ENCODE measurements at regions not wholly inside any gene's neighbourhood (a gene's known extent, or its start where the extent isn't known, plus 50 kb on each side); places are given as distances from the start of the nearest gene placed in this dataset.
A peak's percentile ranks its signal among the peaks of the same experiment; 100 is the strongest.
"Not testable (repeated sequence)": the region's sequence is repeated elsewhere in the genome, so short reads cannot be mapped to it uniquely, and the experiment has no call there.

GRCh38 chr16:88264641-88265285, 118.0 kb upstream of the ZNF469 start:
- peak overlapping the region; percentile 100 for H2BK12ac ChIP-seq (ENCODE audit: low read length in 2 of 2)
- H3K27me3 ChIP-seq (ENCODE audit: control insufficient read depth in 1 of 2, insufficient read depth in 1 of 2, low read length in 2 of 2): no peaks in the 10 kb centered on the region
- no peak overlapping the region for H2AFZ ChIP-seq (ENCODE audit: low read depth, low read length)
- 45% methylated on average over 22 of the region's 30 CpGs for WGBS
- H4K8ac ChIP-seq (ENCODE audit: low read length): peak overlapping the region; percentile 88
- H3K4me1 ChIP-seq (ENCODE audit: control insufficient read depth, insufficient read depth, low read depth, low read length): peaks cover 41% of the 10 kb centered on the region
- H2BK120ac ChIP-seq (ENCODE audit: low read depth, low read length): peak overlapping the region; percentile 65
- DNase-seq: peak; percentile 98
- H3K36me3 ChIP-seq (ENCODE audit: control insufficient read depth in 1 of 2, insufficient read depth in 2 of 2, low read depth in 1 of 2, low read length in 2 of 2): no peaks in the 10 kb centered on the region
- peak overlapping the region in 1 of 2 experiments; percentile 59 for H3K4me3 ChIP-seq (ENCODE audit: insufficient read depth in 1 of 2, low read depth in 1 of 2, low read length in 2 of 2)
- H3K4me2 ChIP-seq (ENCODE audit: low read length, poor library complexity, severe bottlenecking): no peak overlapping the region
- no peaks in the 10 kb centered on the region for H3K79me1 ChIP-seq (replicated peaks; ENCODE audit: low read length, poor library complexity, severe bottlenecking)
- H3K27ac ChIP-seq (ENCODE audit: low read length, poor library complexity, severe bottlenecking): no peak overlapping the region
- peak overlapping the region in 1 of 2 experiments; percentile 97 for H3K23ac ChIP-seq (ENCODE audit: low read length in 2 of 2)
- peak overlapping the region; percentile 60 for H3K9ac ChIP-seq (ENCODE audit: low read length)
- peak overlapping the region; percentile 98 for H2BK15ac ChIP-seq (ENCODE audit: low read depth, poor library complexity, severe bottlenecking)
- H4K91ac ChIP-seq (ENCODE audit: low read length): peak overlapping the region; percentile 100
- H3K4ac ChIP-seq (ENCODE audit: low read depth in 1 of 2, low read length in 2 of 2): peak overlapping the region; percentile 99 to 100
- H2BK5ac ChIP-seq (ENCODE audit: low read depth, low read length, poor library complexity, severe bottlenecking): peak overlapping the region; percentile 46
- H2AK5ac ChIP-seq (ENCODE audit: low read length, severe bottlenecking): peak overlapping the region; percentile 97
- no peaks in the 10 kb centered on the region for H3K9me3 ChIP-seq (ENCODE audit: control insufficient read depth, low read length)
- H3K18ac ChIP-seq (ENCODE audit: low read depth in 1 of 2, low read length in 2 of 2): peak overlapping the region; percentile 99 to 100
- peak overlapping the region in 1 of 2 experiments; percentile 100 for H3K14ac ChIP-seq (ENCODE audit: low read length in 2 of 2)

- H4K8ac ChIP-seq (ENCODE audit: low read length): peak overlapping the region; percentile 92
- H3K4me3 ChIP-seq (ENCODE audit: insufficient read depth in 1 of 2, low read depth in 1 of 2, low read length in 2 of 2); H3K27ac ChIP-seq (ENCODE audit: low read length, poor library complexity, severe bottlenecking); H3K36me3 ChIP-seq (ENCODE audit: control insufficient read depth in 1 of 2, insufficient read depth in 2 of 2, low read depth in 1 of 2, low read length in 2 of 2); H3K23ac ChIP-seq (ENCODE audit: low read length in 2 of 2); DNase-seq; H3K27me3 ChIP-seq (ENCODE audit: control insufficient read depth in 1 of 2, insufficient read depth in 1 of 2, low read length in 2 of 2); H2BK5ac ChIP-seq (ENCODE audit: low read depth, low read length, poor library complexity, severe bottlenecking); H3K9me3 ChIP-seq (ENCODE audit: control insufficient read depth, low read length); H3K4me2 ChIP-seq (ENCODE audit: low read length, poor library complexity, severe bottlenecking); H3K79me1 ChIP-seq (replicated peaks; ENCODE audit: low read length, poor library complexity, severe bottlenecking); H2AFZ ChIP-seq (ENCODE audit: low read depth, low read length): not testable (repeated sequence)
- peak overlapping the region; percentile 93 for H4K91ac ChIP-seq (ENCODE audit: low read length)
- WGBS: 73% methylated on average over 19 of the region's 25 CpGs
- peak overlapping the region; percentile 63 to 97 for H3K18ac ChIP-seq (ENCODE audit: low read depth in 1 of 2, low read length in 2 of 2)
- peak overlapping the region in 1 of 2 experiments; percentile 80 for H3K14ac ChIP-seq (ENCODE audit: low read length in 2 of 2)
- H2AK5ac ChIP-seq (ENCODE audit: low read length, severe bottlenecking): peak overlapping the region; percentile 15
- peak overlapping the region; percentile 38 to 49 for H3K4ac ChIP-seq (ENCODE audit: low read depth in 1 of 2, low read length in 2 of 2)
- peak overlapping the region; percentile 55 for H2BK15ac ChIP-seq (ENCODE audit: low read depth, poor library complexity, severe bottlenecking)
- H2BK120ac ChIP-seq (ENCODE audit: low read depth, low read length): peak overlapping the region; percentile 87
- peak overlapping the region; percentile 84 to 99 for H2BK12ac ChIP-seq (ENCODE audit: low read length in 2 of 2)
- H3K4me1 ChIP-seq (ENCODE audit: control insufficient read depth, insufficient read depth, low read depth, low read length): peaks cover 41% of the 10 kb centered on the region
- peak overlapping the region; percentile 60 for H3K9ac ChIP-seq (ENCODE audit: low read length)
Observed at GRCh38 chr16:88265286-88265938, 117.3 kb upstream of the ZNF469 start.

GRCh38 chr16:88266036-88266435, 116.7 kb upstream of the ZNF469 start:
- peak overlapping the region; percentile 93 for H4K91ac ChIP-seq (ENCODE audit: low read length)
- peak overlapping the region in 1 of 2 experiments; percentile 80 for H3K14ac ChIP-seq (ENCODE audit: low read length in 2 of 2)
- not testable (repeated sequence) for H3K27me3 ChIP-seq (ENCODE audit: control insufficient read depth in 1 of 2, insufficient read depth in 1 of 2, low read length in 2 of 2); H3K9me3 ChIP-seq (ENCODE audit: control insufficient read depth, low read length); H3K9ac ChIP-seq (ENCODE audit: low read length); H3K79me1 ChIP-seq (replicated peaks; ENCODE audit: low read length, poor library complexity, severe bottlenecking); H2BK5ac ChIP-seq (ENCODE audit: low read depth, low read length, poor library complexity, severe bottlenecking); H2AFZ ChIP-seq (ENCODE audit: low read depth, low read length); H3K23ac ChIP-seq (ENCODE audit: low read length in 2 of 2); H3K36me3 ChIP-seq (ENCODE audit: control insufficient read depth in 1 of 2, insufficient read depth in 2 of 2, low read depth in 1 of 2, low read length in 2 of 2); DNase-seq; H3K4me3 ChIP-seq (ENCODE audit: insufficient read depth in 1 of 2, low read depth in 1 of 2, low read length in 2 of 2); H3K27ac ChIP-seq (ENCODE audit: low read length, poor library complexity, severe bottlenecking); H3K4me2 ChIP-seq (ENCODE audit: low read length, poor library complexity, severe bottlenecking)
- H2BK120ac ChIP-seq (ENCODE audit: low read depth, low read length): peak overlapping the region; percentile 87
- peak overlapping the region; percentile 55 for H2BK15ac ChIP-seq (ENCODE audit: low read depth, poor library complexity, severe bottlenecking)
- 93% methylated on average over 8 of the region's 12 CpGs for WGBS
- H2AK5ac ChIP-seq (ENCODE audit: low read length, severe bottlenecking): peak overlapping the region; percentile 12
- peaks cover 39% of the 10 kb centered on the region for H3K4me1 ChIP-seq (ENCODE audit: control insufficient read depth, insufficient read depth, low read depth, low read length)
- H2BK12ac ChIP-seq (ENCODE audit: low read length in 2 of 2): peak overlapping the region; percentile 84 to 99
- peak overlapping the region; percentile 38 to 49 for H3K4ac ChIP-seq (ENCODE audit: low read depth in 1 of 2, low read length in 2 of 2)
- peak overlapping the region; percentile 54 for H4K8ac ChIP-seq (ENCODE audit: low read length)
- H3K18ac ChIP-seq (ENCODE audit: low read depth in 1 of 2, low read length in 2 of 2): peak overlapping the region; percentile 63 to 97

- peak overlapping the region; percentile 89 for H2BK15ac ChIP-seq (ENCODE audit: low read depth, poor library complexity, severe bottlenecking)
- peak overlapping the region; percentile 84 to 97 for H2BK12ac ChIP-seq (ENCODE audit: low read length in 2 of 2)
- not testable (repeated sequence) for H3K36me3 ChIP-seq (ENCODE audit: control insufficient read depth in 1 of 2, insufficient read depth in 2 of 2, low read depth in 1 of 2, low read length in 2 of 2); H3K9ac ChIP-seq (ENCODE audit: low read length); H4K8ac ChIP-seq (ENCODE audit: low read length); H3K4me2 ChIP-seq (ENCODE audit: low read length, poor library complexity, severe bottlenecking); H3K27ac ChIP-seq (ENCODE audit: low read length, poor library complexity, severe bottlenecking); DNase-seq; H3K79me1 ChIP-seq (replicated peaks; ENCODE audit: low read length, poor library complexity, severe bottlenecking); H3K4me3 ChIP-seq (ENCODE audit: insufficient read depth in 1 of 2, low read depth in 1 of 2, low read length in 2 of 2); H3K23ac ChIP-seq (ENCODE audit: low read length in 2 of 2); H3K27me3 ChIP-seq (ENCODE audit: control insufficient read depth in 1 of 2, insufficient read depth in 1 of 2, low read length in 2 of 2); H2AFZ ChIP-seq (ENCODE audit: low read depth, low read length); H3K9me3 ChIP-seq (ENCODE audit: control insufficient read depth, low read length); H2BK5ac ChIP-seq (ENCODE audit: low read depth, low read length, poor library complexity, severe bottlenecking)
- peak overlapping the region; percentile 54 to 85 for H3K18ac ChIP-seq (ENCODE audit: low read depth in 1 of 2, low read length in 2 of 2)
- H2AK5ac ChIP-seq (ENCODE audit: low read length, severe bottlenecking): peak overlapping the region; percentile 81
- peak overlapping the region in 1 of 2 experiments; percentile 9 for H3K14ac ChIP-seq (ENCODE audit: low read length in 2 of 2)
- peaks cover 35% of the 10 kb centered on the region for H3K4me1 ChIP-seq (ENCODE audit: control insufficient read depth, insufficient read depth, low read depth, low read length)
- H2BK120ac ChIP-seq (ENCODE audit: low read depth, low read length): peak overlapping the region; percentile 19
- H3K4ac ChIP-seq (ENCODE audit: low read depth in 1 of 2, low read length in 2 of 2): peak overlapping the region in 1 of 2 experiments; percentile 80
- 92% methylated on average over 31 of the region's 31 CpGs for WGBS
- H4K91ac ChIP-seq (ENCODE audit: low read length): peak overlapping the region; percentile 89
Observed at GRCh38 chr16:88266935-88267551, 115.7 kb upstream of the ZNF469 start.
